Adrenal gland (tissue), 9 donors: ENCODE measurements at regions not wholly inside any gene's neighbourhood (a gene's known extent, or its start where the extent isn't known, plus 50 kb on each side); places are given as distances from the start of the nearest gene placed in this dataset.
A peak's percentile ranks its signal among the peaks of the same experiment; 100 is the strongest.
"Not testable (repeated sequence)": the region's sequence is repeated elsewhere in the genome, so short reads cannot be mapped to it uniquely, and the experiment has no call there.

Experiments
- DNase-seq, 7 donors: peaks; one replicate each; pipeline ENCODE4 v3.0.0-alpha.2; 2019 to 2020
- H3K27ac ChIP-seq, 5 donors: fragments of 200-600 bp; sonication (generic) in 4 of 5; 1 replicate in 3 of 5; 2 replicates in 2 of 5; pipeline versions ENCODE4 v1.5.1 to v1.8.0; 2016 to 2020; ENCODE audit warnings: mild to moderate bottlenecking in 1 of 5
- H3K27me3 ChIP-seq: fragments of 200-600 bp; 2 replicates; pipeline ENCODE4 v1.8.0; 2021
- H3K36me3 ChIP-seq, 2 donors: fragments of 200-600 bp; replicated peaks in 1 of 2; 1 replicate in 1 of 2; 2 replicates in 1 of 2; pipeline versions ENCODE4 v1.5.1 to v1.8.0; 2018 to 2022
- H3K4me1 ChIP-seq, 2 donors: fragments of 200-600 bp; replicated peaks in 1 of 2; 1 replicate in 1 of 2; 2 replicates in 1 of 2; pipeline versions ENCODE4 v1.5.1 to v1.8.0; 2018 to 2021
- H3K4me3 ChIP-seq, 4 donors: fragments of 200-600 bp; sonication (generic) in 3 of 4; one replicate each; pipeline ENCODE4 v1.5.1; 2016 to 2018
- H3K9me3 ChIP-seq, 3 donors: fragments of 200-600 bp; sonication (generic) in 1 of 3; replicated peaks in 1 of 3; 1 replicate in 2 of 3; 2 replicates in 1 of 3; pipeline versions ENCODE4 v1.5.1 to v1.8.0; 2016 to 2021
- POLR2A ChIP-seq, 2 donors: fragments of 450-650 bp; IDR thresholded peaks; one replicate each; pipeline ENCODE4 v1.6.1; 2017; ENCODE audit warnings: antibody characterized with exemption in 2 of 2, mild to moderate bottlenecking in 2 of 2, moderate library complexity in 1 of 2
- WGBS, 4 donors: extraction: QIAGEN DNeasy Blood & Tissue Kit in 2 of 4; methylation state at CpG; one replicate each; pipeline versions ENCODE4 v1.1.5 to v1.1.7; 2013 to 2017; 5-methylcytosine and 5-hydroxymethylcytosine counted together
- intact Hi-C, 2 donors: fragments of 100-400 bp; cut with DNase I; formaldehyde crosslinking; loops; one replicate each; pipeline versions ENCODE4 v1.14.1 to v1.15.0; 2022 to 2023
- TF ChIP-seq, protein P1 (sequence below), 6 experiments: fragments of 450-650 bp in 4 of 6; fragments of 200-600 bp in 2 of 6; sonication (generic) in 1 of 6; IDR thresholded peaks; 1 replicate in 5 of 6; 2 replicates in 1 of 6; pipeline versions ENCODE4 v1.5.1 to v1.8.0; 2016 to 2021; ENCODE audit warnings: antibody characterized with exemption in 6 of 6, mild to moderate bottlenecking in 2 of 6, moderate library complexity in 1 of 6
- donor health status: healthy with polysubstance abuse.
- donor health status: Bipolar disorder and iron deficiency.
- donor health status: DM: yes; HTN: yes; CAD: no.
- donor health status: DM: no; HTN: no; CAD: no.
- donor health status: DM: no; HTN: no; CAD: no.

DNA sequence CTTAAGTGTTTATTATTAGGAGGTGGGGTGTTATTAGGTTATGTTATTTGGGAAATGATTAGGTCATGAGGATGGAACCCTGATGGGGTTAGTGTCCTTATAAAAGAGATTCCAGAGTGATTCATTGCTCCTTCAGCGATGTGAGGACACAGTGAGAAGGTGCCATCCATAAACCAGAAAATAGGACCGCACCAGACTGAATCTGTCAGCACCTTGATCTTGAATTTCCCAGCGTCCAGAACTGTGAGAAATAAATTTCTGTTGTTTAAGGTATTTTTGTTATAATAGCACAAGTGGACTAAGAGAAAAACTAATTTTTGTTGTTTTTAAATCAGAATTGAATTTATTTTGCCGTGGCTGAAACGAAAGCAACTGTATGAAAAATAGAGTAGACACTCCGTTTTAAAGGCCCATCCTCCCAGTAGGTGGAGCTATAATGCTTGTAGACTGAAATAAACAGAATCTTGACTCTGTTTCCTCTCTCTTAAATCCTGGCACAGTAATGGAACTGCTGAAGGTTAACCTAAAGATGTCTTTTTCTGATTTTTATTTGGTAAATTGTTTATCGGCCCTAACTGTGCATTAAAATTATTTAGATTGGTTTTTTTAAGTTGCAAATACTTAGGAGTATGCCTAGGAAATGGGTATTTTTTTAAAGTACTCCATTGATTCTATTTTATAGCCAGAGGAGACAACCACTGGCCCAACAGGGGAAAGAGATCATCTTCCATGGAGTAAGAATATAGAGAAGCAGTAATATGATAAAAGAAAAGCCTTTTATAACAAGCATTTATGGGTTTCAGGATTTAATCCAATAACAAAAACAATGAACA lies 133.2 kb upstream of the ADAMTS3 start:
- Histone ChIP-seq H3K27ac (no peak overlapping the region), H3K4me1 (no peaks in the 10 kb centered on the region), H3K4me3 (peak overlapping the region in 2 of 4 donors; percentile 2 to 59), H3K36me3 (no peaks in the 10 kb centered on the region), H3K27me3 (no peaks in the 10 kb centered on the region), H3K9me3 (no peaks in the 10 kb centered on the region)
- no peak for TF ChIP-seq POLR2A (IDR thresholded peaks at IDR 0.05)
- TF ChIP-seq, protein P1, sequence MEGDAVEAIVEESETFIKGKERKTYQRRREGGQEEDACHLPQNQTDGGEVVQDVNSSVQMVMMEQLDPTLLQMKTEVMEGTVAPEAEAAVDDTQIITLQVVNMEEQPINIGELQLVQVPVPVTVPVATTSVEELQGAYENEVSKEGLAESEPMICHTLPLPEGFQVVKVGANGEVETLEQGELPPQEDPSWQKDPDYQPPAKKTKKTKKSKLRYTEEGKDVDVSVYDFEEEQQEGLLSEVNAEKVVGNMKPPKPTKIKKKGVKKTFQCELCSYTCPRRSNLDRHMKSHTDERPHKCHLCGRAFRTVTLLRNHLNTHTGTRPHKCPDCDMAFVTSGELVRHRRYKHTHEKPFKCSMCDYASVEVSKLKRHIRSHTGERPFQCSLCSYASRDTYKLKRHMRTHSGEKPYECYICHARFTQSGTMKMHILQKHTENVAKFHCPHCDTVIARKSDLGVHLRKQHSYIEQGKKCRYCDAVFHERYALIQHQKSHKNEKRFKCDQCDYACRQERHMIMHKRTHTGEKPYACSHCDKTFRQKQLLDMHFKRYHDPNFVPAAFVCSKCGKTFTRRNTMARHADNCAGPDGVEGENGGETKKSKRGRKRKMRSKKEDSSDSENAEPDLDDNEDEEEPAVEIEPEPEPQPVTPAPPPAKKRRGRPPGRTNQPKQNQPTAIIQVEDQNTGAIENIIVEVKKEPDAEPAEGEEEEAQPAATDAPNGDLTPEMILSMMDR (IDR thresholded peaks at IDR 0.05) = peak; percentile 27 to 61 (median 50)
- intact Hi-C loops = loop anchor here (10.0 kb wide), 1 partner anchor 313 kb away; no protein-coding TSS in a partner anchor
- peak; percentile 15 to 55 (median 37) for DNase-seq
- WGBS, 4 donors = 10 to 12% (median 11%) methylated on average over 7 of the region's 7 CpGs

DNA sequence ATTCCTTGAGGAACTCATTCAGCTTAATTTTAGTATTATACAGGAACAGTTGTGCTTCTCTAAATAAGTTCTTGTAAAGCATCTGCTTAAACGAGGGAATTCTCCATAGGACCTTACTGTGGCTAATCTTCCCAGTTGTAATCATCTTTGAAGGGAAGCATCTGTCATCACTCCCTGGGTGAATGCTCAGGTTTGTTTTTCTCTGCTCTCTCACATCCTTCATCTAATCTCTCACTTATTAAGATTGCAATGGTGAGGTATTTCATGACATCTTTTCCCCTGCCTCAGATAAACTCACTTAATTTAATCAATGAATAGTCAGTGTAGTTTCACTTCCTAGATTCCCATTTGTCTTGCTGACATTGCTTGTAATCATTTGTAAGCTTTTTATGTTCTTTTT lies 121.8 kb upstream of the ADAMTS3 start:
- TF ChIP-seq POLR2A (IDR thresholded peaks at IDR 0.05) = no peak
- no peak overlapping the region for H3K27ac ChIP-seq
- WGBS, 4 donors = 17 to 42% (median 29%) methylated on average over 1 of the region's 1 CpG

DNA sequence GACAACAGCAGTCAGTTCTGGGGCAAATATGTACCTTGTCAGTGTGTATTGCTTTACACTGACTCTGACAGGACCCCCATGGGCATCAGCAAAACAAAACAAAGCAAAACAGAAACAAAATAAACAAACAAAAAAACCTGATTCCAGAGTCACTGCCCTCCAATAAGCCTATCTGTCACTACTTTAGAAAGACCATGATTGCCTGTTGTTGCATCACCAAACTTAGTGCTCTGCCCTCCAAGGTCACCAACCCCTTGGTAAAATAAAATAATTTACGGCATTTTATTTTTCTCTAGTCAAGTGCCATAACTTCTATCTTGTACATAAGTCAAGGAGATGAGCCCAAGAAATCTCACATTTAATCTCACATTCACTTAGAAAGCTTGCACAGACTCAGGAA lies 120.9 kb upstream of the ADAMTS3 start:
- no peaks in the 10 kb centered on the region for H3K36me3 ChIP-seq
- DNase-seq = no peak
- H3K27me3 ChIP-seq = no peaks in the 10 kb centered on the region
- intact Hi-C loops = no loop called here
- H3K4me1 ChIP-seq = no peaks in the 10 kb centered on the region
- 47 to 64% (median 54%) methylated on average over 1 of the region's 1 CpG for WGBS, 4 donors
- no peak overlapping the region for H3K4me3 ChIP-seq
- no peak overlapping the region for H3K27ac ChIP-seq
- TF ChIP-seq, protein P1 (IDR thresholded peaks at IDR 0.05) = no peak
- no peak for TF ChIP-seq POLR2A (IDR thresholded peaks at IDR 0.05)
- no peaks in the 10 kb centered on the region for H3K9me3 ChIP-seq

More for the DNA sequence above, 121.8 kb upstream of the ADAMTS3 start:
- Histone ChIP-seq H3K4me1 (no peaks in the 10 kb centered on the region), H3K27me3 (no peaks in the 10 kb centered on the region), H3K4me3 (no peak overlapping the region), H3K36me3 (no peaks in the 10 kb centered on the region), H3K9me3 (no peaks in the 10 kb centered on the region)
- intact Hi-C loops = no loop called here
- DNase-seq = no peak

DNA sequence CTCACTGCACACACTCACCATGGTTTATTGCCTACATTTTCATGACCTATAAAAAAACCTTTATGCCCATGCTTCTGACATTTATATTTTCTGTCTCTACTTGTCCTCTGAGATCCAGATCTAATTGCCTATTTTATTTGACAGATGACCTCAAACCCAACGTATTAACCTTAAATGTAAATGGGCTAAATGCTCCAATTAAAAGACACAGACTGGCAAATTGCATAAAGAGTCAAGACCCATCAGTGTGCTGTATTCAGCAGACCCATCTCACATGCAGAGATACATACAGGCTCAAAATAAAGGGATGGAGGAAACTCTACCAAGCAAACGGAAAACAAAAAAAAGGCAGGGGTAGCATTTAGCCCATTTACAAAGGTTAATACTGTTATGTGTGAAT lies 117.4 kb upstream of the ADAMTS3 start:
- H3K27me3 ChIP-seq, H3K4me1 ChIP-seq, H3K9me3 ChIP-seq, H3K27ac ChIP-seq, intact Hi-C loops, H3K36me3 ChIP-seq, DNase-seq, H3K4me3 ChIP-seq: not testable (repeated sequence)
- WGBS, 4 donors = 70 to 77% (median 72%) methylated on average over 2 of the region's 2 CpGs

DNA sequence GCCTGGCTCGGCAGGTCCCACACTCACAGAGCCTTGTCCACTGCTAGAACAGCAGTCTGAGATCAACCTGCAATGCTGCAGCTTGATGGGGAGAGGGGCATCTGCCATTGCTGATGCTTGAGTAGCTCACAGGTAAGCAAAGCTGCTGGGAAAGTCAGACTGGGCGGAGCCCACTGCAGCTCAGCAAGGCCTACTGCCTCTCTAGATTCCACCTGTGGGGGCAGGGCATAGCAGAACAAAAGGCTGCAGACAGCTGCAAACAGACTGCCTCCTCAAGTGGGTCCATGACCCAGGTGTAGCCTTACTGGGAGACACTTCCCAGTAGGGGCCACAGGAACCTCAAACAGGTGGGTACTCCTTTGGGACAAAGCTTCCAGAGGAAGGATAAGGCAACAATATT lies 110.6 kb upstream of the ADAMTS3 start:
- intact Hi-C loops = no loop called here
- Histone ChIP-seq H3K4me1 (no peaks in the 10 kb centered on the region), H3K27ac (no peak overlapping the region), H3K4me3 (no peak overlapping the region), H3K9me3 (peaks cover 0 to 4% (median 0%) of the 10 kb centered on the region in 3 donors), H3K36me3 (no peaks in the 10 kb centered on the region), H3K27me3 (no peaks in the 10 kb centered on the region)
- no peak for DNase-seq
- 75 to 93% (median 78%) methylated on average over 1 to 2 of the region's 2 CpGs for WGBS, 4 donors
- TF ChIP-seq, protein P1 (IDR thresholded peaks at IDR 0.05) = no peak
- TF ChIP-seq POLR2A (IDR thresholded peaks at IDR 0.05) = no peak
